ENCODE measurements at regions not wholly inside any gene's neighbourhood (a gene's known extent, or its start where the extent isn't known, plus 50 kb on each side); places are given as distances from the start of the nearest gene placed in this dataset.
"Not testable (repeated sequence)": the region's sequence is repeated elsewhere in the genome, so short reads cannot be mapped to it uniquely, and the experiment has no call there.

DNA sequence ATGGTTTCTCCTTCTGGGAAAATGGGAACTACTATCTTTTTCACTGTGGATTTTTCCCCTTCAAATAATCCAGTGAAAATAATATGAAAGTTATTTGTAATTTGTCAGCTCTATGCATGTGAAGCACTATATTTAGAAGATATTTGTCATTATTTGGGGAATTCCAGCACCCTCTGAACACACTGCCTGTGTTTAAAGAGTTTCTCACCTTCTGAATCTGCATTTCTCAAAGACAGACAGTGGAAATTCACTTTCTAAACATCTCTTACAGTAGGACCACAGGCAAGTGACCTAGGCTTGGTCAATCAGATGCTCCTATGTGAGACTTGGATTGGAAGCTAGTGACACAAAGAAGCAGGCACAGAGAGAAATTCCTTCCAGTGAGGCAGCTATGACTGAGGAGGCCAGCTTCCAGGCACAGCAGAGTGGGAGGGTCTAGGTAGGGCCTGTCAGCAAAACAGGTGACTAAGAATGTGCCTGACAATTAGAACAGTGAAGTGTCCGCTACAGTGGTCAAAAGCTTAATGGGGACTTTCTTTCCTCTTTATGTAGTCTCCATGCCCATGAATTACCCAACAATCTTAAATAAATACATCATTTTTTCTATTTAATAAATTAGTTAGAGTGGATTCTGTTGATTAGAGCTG is 167.2 kb downstream of the HMHB1 start:
- TF ChIP-seq, protein P1, sequence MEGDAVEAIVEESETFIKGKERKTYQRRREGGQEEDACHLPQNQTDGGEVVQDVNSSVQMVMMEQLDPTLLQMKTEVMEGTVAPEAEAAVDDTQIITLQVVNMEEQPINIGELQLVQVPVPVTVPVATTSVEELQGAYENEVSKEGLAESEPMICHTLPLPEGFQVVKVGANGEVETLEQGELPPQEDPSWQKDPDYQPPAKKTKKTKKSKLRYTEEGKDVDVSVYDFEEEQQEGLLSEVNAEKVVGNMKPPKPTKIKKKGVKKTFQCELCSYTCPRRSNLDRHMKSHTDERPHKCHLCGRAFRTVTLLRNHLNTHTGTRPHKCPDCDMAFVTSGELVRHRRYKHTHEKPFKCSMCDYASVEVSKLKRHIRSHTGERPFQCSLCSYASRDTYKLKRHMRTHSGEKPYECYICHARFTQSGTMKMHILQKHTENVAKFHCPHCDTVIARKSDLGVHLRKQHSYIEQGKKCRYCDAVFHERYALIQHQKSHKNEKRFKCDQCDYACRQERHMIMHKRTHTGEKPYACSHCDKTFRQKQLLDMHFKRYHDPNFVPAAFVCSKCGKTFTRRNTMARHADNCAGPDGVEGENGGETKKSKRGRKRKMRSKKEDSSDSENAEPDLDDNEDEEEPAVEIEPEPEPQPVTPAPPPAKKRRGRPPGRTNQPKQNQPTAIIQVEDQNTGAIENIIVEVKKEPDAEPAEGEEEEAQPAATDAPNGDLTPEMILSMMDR (IDR thresholded peaks at IDR 0.05) = no peak
- DNase-seq (ENCODE audit: low spot score) (no peak), ATAC-seq (ENCODE audit: low FRiP score) (no peak)

DNA sequence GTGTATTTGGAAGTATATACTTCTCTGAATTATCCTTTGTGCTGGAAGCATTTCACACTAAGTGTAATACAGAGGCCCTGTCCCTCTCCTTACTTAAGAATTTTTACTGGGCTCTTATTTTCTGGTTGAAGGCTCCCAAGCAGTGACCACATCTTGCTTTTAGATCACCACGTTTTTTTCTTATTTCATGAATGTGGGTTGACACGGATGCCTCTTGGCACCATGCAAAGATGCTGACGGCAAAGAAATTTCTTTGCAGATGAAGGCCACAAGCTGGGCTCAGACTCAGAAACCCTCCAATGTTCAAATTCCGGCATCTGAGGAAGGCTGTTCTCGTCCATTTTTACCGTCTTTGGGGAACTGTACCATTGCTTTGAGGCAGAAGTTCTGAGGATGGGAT is 168.5 kb downstream of the HMHB1 start:
- no peak for DNase-seq (ENCODE audit: low spot score)
- TF ChIP-seq, protein P1 (IDR thresholded peaks at IDR 0.05) = no peak
- no peak for ATAC-seq (ENCODE audit: low FRiP score)

DNA sequence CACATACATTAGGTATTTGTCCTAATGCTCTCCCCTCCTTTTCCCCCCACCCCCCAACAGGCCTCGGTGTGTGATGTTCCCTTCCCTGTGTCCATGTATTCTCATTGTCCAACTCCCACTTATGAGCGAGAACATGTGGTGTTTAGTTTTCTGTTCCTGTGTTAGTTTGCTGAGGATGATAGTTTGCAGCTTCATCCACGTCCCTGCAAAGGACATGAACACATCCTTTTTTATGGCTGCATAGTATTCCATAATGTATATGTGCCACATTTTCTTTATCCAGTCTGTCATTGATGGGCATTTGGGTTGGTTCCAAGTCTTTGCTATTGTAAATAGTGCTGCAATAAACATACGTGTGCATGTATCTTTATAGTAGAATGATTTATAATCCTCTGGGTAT is 171.0 kb downstream of the HMHB1 start:
- ATAC-seq (ENCODE audit: low FRiP score); DNase-seq (ENCODE audit: low spot score): not testable (repeated sequence)

DNA sequence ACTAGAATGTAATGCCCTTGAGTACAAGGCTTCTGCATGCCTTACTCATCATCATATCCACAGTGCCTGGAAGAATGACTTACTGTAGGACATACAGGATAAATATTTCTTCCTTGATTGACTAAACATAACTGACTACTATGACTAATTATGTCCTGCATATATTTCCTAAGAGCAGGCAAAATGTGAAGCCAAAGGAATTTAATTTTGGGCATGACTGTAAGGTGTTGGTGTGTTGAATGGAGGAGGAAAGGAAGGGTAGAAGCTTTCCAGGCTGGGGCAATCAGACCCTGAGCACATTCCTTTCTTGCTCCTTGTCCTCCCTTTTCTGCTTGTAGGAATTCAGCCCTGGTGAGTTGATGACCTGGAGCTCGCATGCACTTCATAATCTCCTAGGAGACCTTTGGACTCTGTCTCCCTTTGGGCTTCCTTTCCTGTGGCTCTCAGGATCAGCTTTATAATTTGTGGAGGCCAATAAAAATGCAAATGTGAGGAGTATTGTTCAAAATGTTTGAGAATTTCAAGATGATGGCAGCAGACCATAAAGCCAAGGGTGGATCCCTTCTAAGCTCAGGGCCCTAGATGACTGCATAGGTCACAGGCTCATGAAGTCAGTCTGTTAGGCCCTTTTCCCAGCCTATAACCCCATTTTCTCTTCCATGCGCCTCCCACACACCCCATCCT is 174.0 kb downstream of the HMHB1 start:
- DNase-seq (ENCODE audit: low spot score) = no peak
- peak; percentile 96 for ATAC-seq (ENCODE audit: low FRiP score)
- TF ChIP-seq, protein P1 (IDR thresholded peaks at IDR 0.05) = no peak

DNA sequence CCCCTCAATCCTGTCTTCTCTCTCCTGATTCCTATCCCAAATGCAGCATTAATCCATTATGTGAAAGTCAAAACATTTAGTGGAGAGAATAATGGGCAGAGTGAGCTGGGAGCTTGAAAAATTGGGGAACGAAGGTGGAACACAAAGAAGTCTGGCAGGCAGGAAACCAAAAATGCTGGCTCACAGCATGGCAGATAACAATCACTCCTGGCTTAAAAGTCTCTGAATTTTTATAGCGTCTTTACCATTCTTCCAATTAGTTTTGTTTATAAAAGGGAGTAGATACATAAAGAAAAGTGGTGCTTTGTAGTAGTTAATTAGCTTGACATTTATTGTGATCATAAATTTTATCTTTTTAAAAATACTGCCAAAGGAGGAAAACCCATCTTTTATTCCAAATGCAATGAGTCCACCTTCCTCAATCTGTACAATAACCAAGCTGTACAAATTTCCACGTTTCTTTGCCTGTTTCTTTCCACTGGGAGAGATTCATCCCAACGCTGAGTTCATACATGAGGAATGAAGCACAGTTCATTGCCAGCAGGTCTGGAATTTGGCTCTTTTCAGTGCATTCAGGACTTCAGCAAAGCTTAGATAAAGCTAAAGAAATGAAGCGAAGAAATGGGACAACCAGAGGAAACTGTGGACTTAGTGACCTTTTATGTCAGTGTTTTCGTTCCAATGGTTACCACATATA is 174.7 kb downstream of the HMHB1 start:
- peak; percentile 49 for ATAC-seq (ENCODE audit: low FRiP score)
- DNase-seq (ENCODE audit: low spot score) = no peak
- TF ChIP-seq, protein P1 (IDR thresholded peaks at IDR 0.05) = no peak

DNA sequence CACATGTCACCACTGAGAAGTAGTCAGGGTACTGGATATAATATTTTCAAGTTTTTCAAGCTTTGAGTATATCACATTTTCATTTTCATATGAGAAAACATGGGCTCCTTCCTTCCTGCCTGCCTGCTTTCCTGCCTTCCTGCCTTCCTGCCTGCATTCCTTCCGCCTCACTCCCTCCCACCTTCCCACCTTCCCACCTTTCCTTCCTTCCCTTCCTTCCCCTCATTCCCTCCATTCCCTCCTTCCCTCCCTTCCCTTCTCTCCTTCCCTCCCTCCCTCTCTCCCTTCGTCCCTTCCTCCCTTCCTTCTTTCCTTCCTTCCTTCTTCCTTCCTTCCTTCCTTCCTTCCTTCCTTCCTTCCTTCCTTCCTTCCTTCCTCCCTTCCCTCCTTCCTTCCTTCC is 175.3 kb downstream of the HMHB1 start:
- no peak for ATAC-seq (ENCODE audit: low FRiP score)
- no peak for DNase-seq (ENCODE audit: low spot score)
- TF ChIP-seq, protein P1 (IDR thresholded peaks at IDR 0.05) = no peak

DNA sequence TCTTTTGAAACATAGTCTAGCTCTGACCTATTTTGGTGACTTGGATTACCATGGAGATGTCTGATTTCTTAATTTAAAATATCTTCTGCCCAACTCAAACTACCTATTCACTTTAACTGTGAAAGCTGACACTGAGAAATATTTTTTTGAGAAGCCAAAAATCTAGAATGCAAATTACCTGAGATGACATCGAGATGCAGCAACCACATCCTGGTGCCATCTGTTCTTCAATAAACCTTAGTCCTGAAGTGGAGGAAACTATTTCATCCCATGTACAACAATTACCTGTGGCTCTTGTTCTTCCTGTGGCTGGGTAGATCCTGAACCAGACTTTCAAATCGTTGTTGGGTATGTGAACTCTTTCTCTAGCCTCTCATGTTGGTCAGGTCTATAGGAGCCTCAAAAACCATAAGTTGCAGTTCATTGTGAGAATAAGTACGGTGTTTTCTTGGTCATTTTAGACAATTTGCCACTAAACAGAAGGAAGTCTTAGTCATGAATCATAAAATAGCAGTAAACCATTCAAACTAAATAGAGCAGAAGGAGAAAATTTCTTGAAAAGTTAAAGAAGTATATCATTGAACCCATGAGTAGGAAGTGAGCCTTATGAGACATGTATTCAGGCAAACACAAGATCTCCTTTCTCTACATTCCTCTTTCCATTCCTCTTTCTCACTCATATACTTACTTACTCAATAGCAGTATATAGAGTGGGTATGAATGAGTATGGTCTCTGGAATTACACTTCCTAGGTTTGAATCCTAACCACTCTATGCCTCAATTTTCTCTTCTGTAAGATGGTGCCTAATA is 176.0 kb downstream of the HMHB1 start:
- DNase-seq (ENCODE audit: low spot score) (no peak), ATAC-seq (ENCODE audit: low FRiP score) (no peak)
- TF ChIP-seq, protein P1 (IDR thresholded peaks at IDR 0.05) = no peak
